ENCODE measurements at regions not wholly inside any gene's neighbourhood (a gene's known extent, or its start where the extent isn't known, plus 50 kb on each side); places are given as distances from the start of the nearest gene placed in this dataset.

- Histone ChIP-seq H3K27ac (no peak overlapping the region), H3K4me1 (no peaks in the 10 kb centered on the region), H3K9me3 (no peaks in the 10 kb centered on the region), H3K27me3 (no peaks in the 10 kb centered on the region), H3K36me3 (no peaks in the 10 kb centered on the region), H3K4me3 (no peak overlapping the region)
- intact Hi-C loops (cut with DNase I) = no loop called here
- DNase-seq (no peak), ATAC-seq (no peak), FAIRE-seq (no peak)
- TF ChIP-seq CTCF (IDR thresholded peaks at IDR 0.05) = no peak
- WGBS, 2 donors = 41 to 44% methylated on average over 2 of the region's 2 CpGs
Observed at GRCh38 chr4:43224559-43224958, 332.0 kb downstream of the GRXCR1 start.

- no peak for ATAC-seq
- FAIRE-seq = no peak
Observed at GRCh38 chr4:43233321-43233720, 340.8 kb downstream of the GRXCR1 start.

GRCh38 chr4:43234626-43235415, 342.3 kb downstream of the GRXCR1 start:
- FAIRE-seq = no peak

More at GRCh38 chr4:43233321-43233720, 340.8 kb downstream of the GRXCR1 start:
- Histone ChIP-seq H3K36me3 (no peaks in the 10 kb centered on the region), H3K27ac (no peak overlapping the region), H3K4me3 (no peak overlapping the region), H3K4me1 (no peaks in the 10 kb centered on the region), H3K27me3 (no peaks in the 10 kb centered on the region), H3K9me3 (no peaks in the 10 kb centered on the region)
- no peak for DNase-seq
- no peak for TF ChIP-seq CTCF (IDR thresholded peaks at IDR 0.05)
- intact Hi-C loops (cut with DNase I) = no loop called here
- 86 to 93% methylated on average over 3 of the region's 3 CpGs for WGBS, 2 donors

GRCh38 chr4:43238008-43238407, 345.5 kb downstream of the GRXCR1 start:
- intact Hi-C loops (cut with DNase I) = no loop called here
- Histone ChIP-seq H3K4me3 (no peak overlapping the region), H3K4me1 (no peaks in the 10 kb centered on the region), H3K27me3 (no peaks in the 10 kb centered on the region), H3K36me3 (no peaks in the 10 kb centered on the region), H3K9me3 (no peaks in the 10 kb centered on the region), H3K27ac (no peak overlapping the region)
- WGBS, 2 donors = 45 to 73% methylated on average over 1 of the region's 1 CpG
- no peak for DNase-seq
- TF ChIP-seq CTCF (IDR thresholded peaks at IDR 0.05) = no peak
- no peak for FAIRE-seq
- peak in 1 of 4 donors; percentile 55 for ATAC-seq

More at GRCh38 chr4:43234626-43235415, 342.3 kb downstream of the GRXCR1 start:
- TF ChIP-seq CTCF (IDR thresholded peaks at IDR 0.05) = no peak
- Histone ChIP-seq H3K27me3 (no peaks in the 10 kb centered on the region), H3K9me3 (no peaks in the 10 kb centered on the region), H3K27ac (no peak overlapping the region), H3K4me1 (no peaks in the 10 kb centered on the region), H3K4me3 (no peak overlapping the region), H3K36me3 (no peaks in the 10 kb centered on the region)
- intact Hi-C loops (cut with DNase I) = no loop called here
- no peak for ATAC-seq
- no peak for DNase-seq
- WGBS, 2 donors = 63 to 77% methylated on average over 5 of the region's 5 CpGs

- Histone ChIP-seq H3K36me3 (no peaks in the 10 kb centered on the region), H3K4me1 (no peaks in the 10 kb centered on the region), H3K4me3 (no peak overlapping the region), H3K27me3 (no peaks in the 10 kb centered on the region), H3K9me3 (no peaks in the 10 kb centered on the region), H3K27ac (no peak overlapping the region)
- DNase-seq (no peak), ATAC-seq (no peak), FAIRE-seq (no peak)
- intact Hi-C loops (cut with DNase I) = no loop called here
- TF ChIP-seq CTCF (IDR thresholded peaks at IDR 0.05) = no peak
Observed at GRCh38 chr4:43238585-43238984, 346.1 kb downstream of the GRXCR1 start.

All from pancreas (tissue), 10 donors.